ENCODE measurements at regions not wholly inside any gene's neighbourhood (a gene's known extent, or its start where the extent isn't known, plus 50 kb on each side); places are given as distances from the start of the nearest gene placed in this dataset.

GRCh38 chr7:142311876-142312275 is 54.0 kb upstream of the PRSS58 start:
- TF ChIP-seq SPI1 (IDR thresholded peaks at IDR 0.05; ENCODE audit: low read depth, low read length) = no peak
- TF ChIP-seq POLR2A (IDR thresholded peaks at IDR 0.05; ENCODE audit: low read depth, low read length) = no peak
- no peak for TF ChIP-seq POLR2AphosphoS5 (IDR thresholded peaks at IDR 0.05; ENCODE audit: low read depth, low read length)
